HEK293 (cell line): ENCODE measurements at regions not wholly inside any gene's neighbourhood (a gene's known extent, or its start where the extent isn't known, plus 50 kb on each side); places are given as distances from the start of the nearest gene placed in this dataset.
"Not testable (repeated sequence)": the region's sequence is repeated elsewhere in the genome, so short reads cannot be mapped to it uniquely, and the experiment has no call there.

Experiments used
- BCL11B ChIP-seq: fragments of 450-650 bp; formaldehyde crosslinking; IDR thresholded peaks from 2 replicates; pipeline ENCODE4 v1.5.1; 2016; ENCODE audit warnings: low read depth, missing biosample characterization, missing genetic modification characterization
- REST ChIP-seq: fragments of 450-650 bp; formaldehyde crosslinking; IDR thresholded peaks from 2 replicates; pipeline ENCODE4 v1.5.1; 2016; ENCODE audit warnings: missing biosample characterization, missing genetic modification characterization
- ZBTB7A ChIP-seq: fragments of 450-650 bp; formaldehyde crosslinking; IDR thresholded peaks from 2 replicates; pipeline ENCODE4 v1.5.1; 2016; ENCODE audit warnings: low read depth, missing biosample characterization, missing genetic modification characterization
- ZNF112 ChIP-seq: fragments of 450-650 bp; formaldehyde crosslinking; IDR thresholded peaks from 2 replicates; pipeline ENCODE4 v1.5.0; 2017; ENCODE audit warnings: missing biosample characterization, missing genetic modification characterization
- ZNF146 ChIP-seq: fragments of 450-650 bp; formaldehyde crosslinking; IDR thresholded peaks from 2 replicates; pipeline ENCODE4 v1.5.1; 2016; ENCODE audit warnings: missing biosample characterization, missing genetic modification characterization
- ZNF223 ChIP-seq: fragments of 450-650 bp; formaldehyde crosslinking; IDR thresholded peaks from 2 replicates; pipeline ENCODE4 v1.5.1; 2016; ENCODE audit warnings: missing biosample characterization, missing genetic modification characterization
- ZNF280D ChIP-seq: fragments of 450-650 bp; formaldehyde crosslinking; IDR thresholded peaks from 2 replicates; pipeline ENCODE4 v1.5.1; 2016; ENCODE audit warnings: missing biosample characterization, missing genetic modification characterization
- ZNF350 ChIP-seq: fragments of 450-650 bp; formaldehyde crosslinking; IDR thresholded peaks from 2 replicates; pipeline ENCODE4 v1.5.0; 2017; ENCODE audit warnings: missing biosample characterization, mild to moderate bottlenecking, missing genetic modification characterization
- ZNF610 ChIP-seq: fragments of 450-650 bp; formaldehyde crosslinking; IDR thresholded peaks from 2 replicates; pipeline ENCODE4 v1.5.1; 2016; ENCODE audit warnings: missing biosample characterization, missing genetic modification characterization, borderline replicate concordance
- TF ChIP-seq, protein P1 (sequence below): fragments of 450-650 bp; formaldehyde crosslinking; IDR thresholded peaks from 2 replicates; pipeline ENCODE4 v1.5.1; 2016; ENCODE audit warnings: missing biosample characterization, missing genetic modification characterization
- TF ChIP-seq, protein P2 (sequence below): fragments of 450-650 bp; formaldehyde crosslinking; IDR thresholded peaks from 2 replicates; pipeline ENCODE4 v1.5.1; 2016; ENCODE audit warnings: missing biosample characterization, missing genetic modification characterization
- TF ChIP-seq, protein P3 (sequence below): fragments of 450-650 bp; formaldehyde crosslinking; IDR thresholded peaks from 2 replicates; pipeline ENCODE4 v1.5.1; 2016; ENCODE audit warnings: missing biosample characterization, missing genetic modification characterization, low read depth

DNA sequence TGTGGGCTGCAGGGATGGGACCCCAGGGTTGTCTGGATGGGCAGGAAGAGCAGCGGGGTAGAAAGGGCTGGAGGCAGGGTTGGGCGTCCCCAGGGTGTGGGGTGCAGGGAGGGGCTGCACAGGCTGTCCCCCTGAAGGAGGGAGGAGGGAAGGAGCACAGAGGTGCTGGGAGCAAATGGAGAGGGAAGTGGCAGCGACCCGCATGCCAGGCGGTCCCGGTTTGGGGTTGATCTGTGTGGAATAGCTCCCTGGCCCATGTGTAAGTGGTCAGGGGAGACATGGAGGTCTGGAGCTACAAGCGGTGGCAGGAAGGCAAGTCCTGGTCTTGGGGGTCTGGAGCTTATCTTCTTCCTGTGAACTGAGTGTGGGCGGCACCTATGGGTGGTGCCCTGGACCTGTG is 532.0 kb downstream of the GOLGA6L6 start:
- TF ChIP-seq, protein P1, sequence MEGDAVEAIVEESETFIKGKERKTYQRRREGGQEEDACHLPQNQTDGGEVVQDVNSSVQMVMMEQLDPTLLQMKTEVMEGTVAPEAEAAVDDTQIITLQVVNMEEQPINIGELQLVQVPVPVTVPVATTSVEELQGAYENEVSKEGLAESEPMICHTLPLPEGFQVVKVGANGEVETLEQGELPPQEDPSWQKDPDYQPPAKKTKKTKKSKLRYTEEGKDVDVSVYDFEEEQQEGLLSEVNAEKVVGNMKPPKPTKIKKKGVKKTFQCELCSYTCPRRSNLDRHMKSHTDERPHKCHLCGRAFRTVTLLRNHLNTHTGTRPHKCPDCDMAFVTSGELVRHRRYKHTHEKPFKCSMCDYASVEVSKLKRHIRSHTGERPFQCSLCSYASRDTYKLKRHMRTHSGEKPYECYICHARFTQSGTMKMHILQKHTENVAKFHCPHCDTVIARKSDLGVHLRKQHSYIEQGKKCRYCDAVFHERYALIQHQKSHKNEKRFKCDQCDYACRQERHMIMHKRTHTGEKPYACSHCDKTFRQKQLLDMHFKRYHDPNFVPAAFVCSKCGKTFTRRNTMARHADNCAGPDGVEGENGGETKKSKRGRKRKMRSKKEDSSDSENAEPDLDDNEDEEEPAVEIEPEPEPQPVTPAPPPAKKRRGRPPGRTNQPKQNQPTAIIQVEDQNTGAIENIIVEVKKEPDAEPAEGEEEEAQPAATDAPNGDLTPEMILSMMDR (tag by site-specific recombination) = not testable (repeated sequence)
- not testable (repeated sequence) for TF ChIP-seq REST (tag by site-specific recombination); ZNF112; ZNF280D (tag by site-specific recombination); ZBTB7A (tag by site-specific recombination); ZNF146 (tag by site-specific recombination); ZNF223 (tag by site-specific recombination); ZNF610; BCL11B; ZNF350 (tag by site-specific recombination)
- TF ChIP-seq, protein P2, sequence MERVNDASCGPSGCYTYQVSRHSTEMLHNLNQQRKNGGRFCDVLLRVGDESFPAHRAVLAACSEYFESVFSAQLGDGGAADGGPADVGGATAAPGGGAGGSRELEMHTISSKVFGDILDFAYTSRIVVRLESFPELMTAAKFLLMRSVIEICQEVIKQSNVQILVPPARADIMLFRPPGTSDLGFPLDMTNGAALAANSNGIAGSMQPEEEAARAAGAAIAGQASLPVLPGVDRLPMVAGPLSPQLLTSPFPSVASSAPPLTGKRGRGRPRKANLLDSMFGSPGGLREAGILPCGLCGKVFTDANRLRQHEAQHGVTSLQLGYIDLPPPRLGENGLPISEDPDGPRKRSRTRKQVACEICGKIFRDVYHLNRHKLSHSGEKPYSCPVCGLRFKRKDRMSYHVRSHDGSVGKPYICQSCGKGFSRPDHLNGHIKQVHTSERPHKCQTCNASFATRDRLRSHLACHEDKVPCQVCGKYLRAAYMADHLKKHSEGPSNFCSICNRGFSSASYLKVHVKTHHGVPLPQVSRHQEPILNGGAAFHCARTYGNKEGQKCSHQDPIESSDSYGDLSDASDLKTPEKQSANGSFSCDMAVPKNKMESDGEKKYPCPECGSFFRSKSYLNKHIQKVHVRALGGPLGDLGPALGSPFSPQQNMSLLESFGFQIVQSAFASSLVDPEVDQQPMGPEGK (tag by site-specific recombination) = not testable (repeated sequence)
- TF ChIP-seq, protein P3, sequence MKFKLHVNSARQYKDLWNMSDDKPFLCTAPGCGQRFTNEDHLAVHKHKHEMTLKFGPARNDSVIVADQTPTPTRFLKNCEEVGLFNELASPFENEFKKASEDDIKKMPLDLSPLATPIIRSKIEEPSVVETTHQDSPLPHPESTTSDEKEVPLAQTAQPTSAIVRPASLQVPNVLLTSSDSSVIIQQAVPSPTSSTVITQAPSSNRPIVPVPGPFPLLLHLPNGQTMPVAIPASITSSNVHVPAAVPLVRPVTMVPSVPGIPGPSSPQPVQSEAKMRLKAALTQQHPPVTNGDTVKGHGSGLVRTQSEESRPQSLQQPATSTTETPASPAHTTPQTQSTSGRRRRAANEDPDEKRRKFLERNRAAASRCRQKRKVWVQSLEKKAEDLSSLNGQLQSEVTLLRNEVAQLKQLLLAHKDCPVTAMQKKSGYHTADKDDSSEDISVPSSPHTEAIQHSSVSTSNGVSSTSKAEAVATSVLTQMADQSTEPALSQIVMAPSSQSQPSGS (tag by site-specific recombination) = not testable (repeated sequence)
